Sigmoid colon (tissue), 6 donors: ENCODE measurements at regions not wholly inside any gene's neighbourhood (a gene's known extent, or its start where the extent isn't known, plus 50 kb on each side); places are given as distances from the start of the nearest gene placed in this dataset.

ENCODE experiments used
- DNase-seq: peaks from one replicate; pipeline ENCODE4 v3.0.0-alpha.2; 2019
- H3K27ac ChIP-seq, 4 donors: fragments of 200-600 bp; sonication (generic); one replicate each; pipeline ENCODE4 v1.5.1; 2016 to 2019; ENCODE audit warnings: mild to moderate bottlenecking in 1 of 4
- H3K27me3 ChIP-seq, 3 donors: fragments of 200-600 bp; sonication (generic); one replicate each; pipeline ENCODE4 v1.5.1; 2019; ENCODE audit warnings: mild to moderate bottlenecking in 1 of 3
- H3K36me3 ChIP-seq, 4 donors: fragments of 200-600 bp; sonication (generic); one replicate each; pipeline ENCODE4 v1.5.1; 2016 to 2019
- H3K4me1 ChIP-seq, 4 donors: fragments of 200-600 bp; sonication (generic); one replicate each; pipeline ENCODE4 v1.5.1; 2017 to 2019
- H3K4me3 ChIP-seq, 4 donors: fragments of 200-600 bp; sonication (generic); one replicate each; pipeline ENCODE4 v1.5.1; 2017 to 2019; ENCODE audit warnings: mild to moderate bottlenecking in 2 of 4, moderate library complexity in 1 of 4
- H3K9me3 ChIP-seq, 4 donors: fragments of 200-600 bp in 3 of 4; sonication (generic) in 3 of 4; one replicate each; pipeline versions ENCODE4 v1.5.1 to v1.6.1; 2013 to 2019
- CTCF ChIP-seq, 4 experiments: fragments of 450-650 bp in 3 of 4; fragments of 200-600 bp in 1 of 4; IDR thresholded peaks; one replicate each; pipeline ENCODE4 v1.5.1; 2016 to 2019; ENCODE audit warnings: antibody characterized with exemption in 4 of 4, mild to moderate bottlenecking in 3 of 4, moderate library complexity in 2 of 4
- EP300 ChIP-seq, 4 donors: sonication (generic); formaldehyde crosslinking; IDR thresholded peaks; one replicate each; pipeline ENCODE4 v1.6.1; 2017; ENCODE audit warnings: antibody characterized with exemption in 4 of 4
- POLR2A ChIP-seq, 2 donors: fragments of 450-650 bp; IDR thresholded peaks; one replicate each; pipeline ENCODE4 v1.6.1; 2016; ENCODE audit warnings: antibody characterized with exemption in 2 of 2, mild to moderate bottlenecking in 2 of 2, moderate library complexity in 2 of 2
- POLR2AphosphoS5 ChIP-seq, 4 donors: sonication (generic); formaldehyde crosslinking; IDR thresholded peaks; one replicate each; pipeline ENCODE4 v1.6.1; 2017; ENCODE audit warnings: antibody characterized with exemption in 4 of 4
- WGBS, 2 donors: extraction: QIAGEN DNeasy Blood & Tissue Kit; methylation state at CpG; one replicate each; pipeline ENCODE4 v1.1.7; 2013; 5-methylcytosine and 5-hydroxymethylcytosine counted together
- intact Hi-C: fragments of 100-400 bp; cut with DNase I; formaldehyde crosslinking; loops from one replicate; pipeline ENCODE4 v1.15.1; 2023
- donor health status: healthy with polysubstance abuse.
- donor health status: healthy.

- no peak overlapping the region for H3K27ac ChIP-seq
- H3K4me1 ChIP-seq, result peaks cover 0 to 17% (median 13%) of the 10 kb centered on the region in 4 donors
- H3K9me3 ChIP-seq, result no peaks in the 10 kb centered on the region
- no peak for TF ChIP-seq POLR2A (IDR thresholded peaks at IDR 0.05)
- TF ChIP-seq EP300 (IDR thresholded peaks at IDR 0.05), result no peak
- TF ChIP-seq POLR2AphosphoS5 (IDR thresholded peaks at IDR 0.05), result no peak
- TF ChIP-seq CTCF (IDR thresholded peaks at IDR 0.05), result no peak
- no peak for DNase-seq
- 50 to 75% methylated on average over 3 of the region's 3 CpGs for WGBS, 2 donors
- intact Hi-C loops, result loop anchor here (5.0 to 10.0 kb wide), 3 partner anchors 114 to 363 kb away; partner anchors contain the start of genes ZNF746 and ZNF783
- H3K4me3 ChIP-seq, result no peak overlapping the region
- H3K27me3 ChIP-seq, result no peaks in the 10 kb centered on the region
- H3K36me3 ChIP-seq, result no peaks in the 10 kb centered on the region
These were observed 130.3 kb upstream of the ZNF746 start for GRCh38 chr7:149627911-149628310.

GRCh38 chr7:149626972-149627371 lies 129.4 kb upstream of the ZNF746 start:
- Histone ChIP-seq H3K27me3 (no peaks in the 10 kb centered on the region), H3K4me1 (peaks cover 0 to 26% (median 22%) of the 10 kb centered on the region in 4 donors), H3K4me3 (no peak overlapping the region), H3K9me3 (no peaks in the 10 kb centered on the region), H3K27ac (no peak overlapping the region), H3K36me3 (no peaks in the 10 kb centered on the region)
- WGBS, 2 donors, result 67 to 82% methylated on average over 10 of the region's 10 CpGs
- DNase-seq, result no peak
- intact Hi-C loops, result loop anchor here (5.0 to 10.0 kb wide), 3 partner anchors 115 to 362 kb away; partner anchors contain the start of genes ZNF746 and ZNF783
- TF ChIP-seq POLR2A (IDR thresholded peaks at IDR 0.05) (no peak), CTCF (IDR thresholded peaks at IDR 0.05) (no peak), EP300 (IDR thresholded peaks at IDR 0.05) (no peak), POLR2AphosphoS5 (IDR thresholded peaks at IDR 0.05) (no peak)

- TF ChIP-seq POLR2A (IDR thresholded peaks at IDR 0.05), result no peak
- TF ChIP-seq POLR2AphosphoS5 (IDR thresholded peaks at IDR 0.05), result peak in 1 of 4 donors; percentile 19
- no peak for TF ChIP-seq EP300 (IDR thresholded peaks at IDR 0.05)
- 28 to 50% methylated on average over 7 of the region's 7 CpGs for WGBS, 2 donors
- Histone ChIP-seq H3K27ac (peak overlapping the region in 3 of 4 donors; percentile 89 to 95 (median 95)), H3K36me3 (peaks cover 0 to 3% (median 2%) of the 10 kb centered on the region in 4 donors), H3K4me3 (peak overlapping the region in 2 of 4 donors; percentile 12 to 87), H3K4me1 (peaks cover 0 to 30% (median 23%) of the 10 kb centered on the region in 4 donors), H3K27me3 (no peaks in the 10 kb centered on the region), H3K9me3 (no peaks in the 10 kb centered on the region)
- intact Hi-C loops, result loop anchor here (2.0 to 10.0 kb wide), 4 partner anchors 89 to 361 kb away; partner anchors contain the start of genes ZNF746 and ZNF783
- DNase-seq, result no peak
These were observed 128.4 kb upstream of the ZNF746 start for GRCh38 chr7:149625947-149626392.

GRCh38 chr7:149625340-149625946 lies 127.8 kb upstream of the ZNF746 start:
- intact Hi-C loops, result loop anchor here (2.0 to 10.0 kb wide), 4 partner anchors 89 to 361 kb away; partner anchors contain the start of genes ZNF746 and ZNF783
- H3K27ac ChIP-seq, result peak overlapping the region in 3 of 4 donors; percentile 89 to 95 (median 95)
- peaks cover 5 to 9% (median 7%) of the 10 kb centered on the region in 4 donors for H3K36me3 ChIP-seq
- 14 to 27% methylated on average over 17 of the region's 17 CpGs for WGBS, 2 donors
- peaks cover 0 to 30% (median 23%) of the 10 kb centered on the region in 4 donors for H3K4me1 ChIP-seq
- H3K4me3 ChIP-seq, result peak overlapping the region in 3 of 4 donors; percentile 87 to 100 (median 99)
- no peaks in the 10 kb centered on the region for H3K27me3 ChIP-seq
- TF ChIP-seq CTCF (IDR thresholded peaks at IDR 0.05), result peak in 3 of 4 experiments; percentile 39 to 55 (median 40)
- no peak for TF ChIP-seq POLR2A (IDR thresholded peaks at IDR 0.05)
- DNase-seq, result peak; percentile 81
- no peaks in the 10 kb centered on the region for H3K9me3 ChIP-seq
